Activated CD4-positive, alpha-beta memory T cell treated with anti-CD3 and anti-CD28 coated beads for 36 hours (primary cell): ENCODE measurements at regions not wholly inside any gene's neighbourhood (a gene's known extent, or its start where the extent isn't known, plus 50 kb on each side); places are given as distances from the start of the nearest gene placed in this dataset.

Source experiments
- CTCF ChIA-PET: fragments of 350-600 bp; sonication (Branson Sonifier 250); formaldehyde crosslinking; loops from one replicate; lab custom pipeline; 2021; ENCODE audit warnings: antibody characterized with exemption, inconsistent platforms; lab: Charles Lee
- POLR2A ChIA-PET: fragments of 350-600 bp; sonication (Branson Sonifier 250); formaldehyde crosslinking; loops from one replicate; lab custom pipeline; 2021; ENCODE audit warnings: antibody characterized with exemption; lab: Charles Lee
- DNase-seq: peaks from one replicate; pipeline ENCODE4 v3.0.0-alpha.2; 2020
- H3K27ac Mint-ChIP-seq: one replicate; pipeline ENCODE4 v1.8.0; 2021; ENCODE audit warnings: mixed read lengths
- H3K27me3 Mint-ChIP-seq: one replicate; pipeline ENCODE4 v1.8.0; 2021; ENCODE audit warnings: mixed read lengths
- H3K36me3 Mint-ChIP-seq: one replicate; pipeline ENCODE4 v1.8.0; 2021; ENCODE audit warnings: mixed read lengths
- H3K4me1 Mint-ChIP-seq: one replicate; pipeline ENCODE4 v1.8.0; 2021; ENCODE audit warnings: low read depth, mixed read lengths
- H3K4me3 Mint-ChIP-seq: one replicate; pipeline ENCODE4 v1.8.0; 2021; ENCODE audit warnings: mild to moderate bottlenecking, mixed read lengths
- H3K9me3 Mint-ChIP-seq: one replicate; pipeline ENCODE4 v1.8.0; 2021; ENCODE audit warnings: mixed read lengths
- intact Hi-C: fragments of 100-400 bp; cut with micrococcal nuclease; formaldehyde crosslinking; loops from one replicate; pipeline ENCODE4 v1.15.1; 2023

DNA sequence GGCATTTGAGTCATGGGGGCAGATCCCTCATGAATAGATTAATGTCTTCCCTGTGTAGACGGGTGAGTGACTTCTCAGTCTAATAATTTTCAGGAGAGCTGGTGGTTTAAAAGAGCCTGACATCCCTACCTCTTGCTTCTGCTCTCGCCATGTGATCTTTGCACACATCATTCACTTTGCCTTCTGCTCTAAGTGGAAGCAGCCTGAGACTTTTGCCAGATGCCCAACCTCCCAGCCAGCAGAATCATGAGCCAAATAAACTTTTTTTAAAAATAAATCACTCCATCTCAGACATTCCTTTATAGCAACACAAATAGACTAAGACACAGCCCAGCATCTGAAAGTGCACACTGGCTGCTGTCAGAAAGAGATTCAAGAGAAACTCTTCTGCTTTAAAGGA lies 155.2 kb downstream of the ZNF365 start:
- intact Hi-C loops = loop anchor here (2.0 kb wide), 3 partner anchors 93 to 281 kb away; no protein-coding TSS in a partner anchor
- no peak for DNase-seq
- ChIA-PET CTCF (interaction anchor here (0.7 kb wide), 1 partner anchor 324 kb away, joined by 3 read pairs; no protein-coding TSS in a partner anchor), POLR2A (no interaction called here)
- Mint-ChIP-seq H3K27ac (no peak overlapping the region), H3K9me3 (peaks cover 9% of the 10 kb centered on the region), H3K27me3 (peaks cover 9% of the 10 kb centered on the region), H3K4me3 (no peak overlapping the region), H3K36me3 (peaks cover 9% of the 10 kb centered on the region), H3K4me1 (peaks cover 33% of the 10 kb centered on the region)

DNA sequence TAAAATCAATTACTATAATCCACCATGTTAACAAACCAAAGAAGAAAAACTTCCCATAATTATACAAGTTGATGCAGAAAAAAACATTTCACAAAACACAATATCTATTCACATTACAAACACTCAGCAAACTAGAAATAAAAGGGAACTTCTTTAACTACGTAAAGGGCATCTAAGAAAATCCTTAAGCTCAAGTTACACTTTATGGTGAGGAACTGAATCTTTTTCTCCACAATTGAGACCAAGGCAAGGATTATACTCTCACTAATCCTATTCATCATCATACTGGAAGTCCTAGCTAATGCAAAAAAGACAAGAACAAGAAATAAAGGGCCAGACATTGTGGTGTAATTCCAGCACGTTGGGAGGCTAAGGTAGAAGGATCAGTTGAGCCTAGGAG lies 159.9 kb downstream of the ZNF365 start:
- POLR2A ChIA-PET = no interaction called here
- intact Hi-C loops = no loop called here
- DNase-seq = no peak
- Mint-ChIP-seq H3K4me3 (no peak overlapping the region), H3K4me1 (peaks cover 7% of the 10 kb centered on the region), H3K36me3 (no peaks in the 10 kb centered on the region), H3K27ac (no peak overlapping the region), H3K27me3 (peaks cover 1% of the 10 kb centered on the region), H3K9me3 (no peaks in the 10 kb centered on the region)
- CTCF ChIA-PET = interaction anchor here (0.6 kb wide), 1 partner anchor 626 kb away, joined by 4 read pairs; no protein-coding TSS in a partner anchor

DNA sequence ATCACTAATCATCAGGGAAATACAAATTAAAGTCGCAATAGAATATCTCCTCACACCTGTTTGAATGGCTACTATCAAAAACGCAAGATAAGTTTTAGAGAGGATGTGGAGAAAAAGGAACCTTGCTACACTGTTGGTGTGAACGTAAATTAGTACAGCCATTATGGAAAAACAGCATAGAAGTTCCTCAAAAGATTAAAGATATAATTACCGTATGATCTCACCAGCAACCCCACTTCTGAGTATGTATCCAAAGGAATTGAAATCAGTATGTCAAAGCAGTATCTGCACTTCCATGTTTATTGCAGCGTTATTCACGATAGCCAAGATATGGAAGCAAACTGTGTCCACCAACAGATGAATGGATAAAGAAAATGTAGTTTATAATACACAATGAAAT lies 164.4 kb downstream of the ZNF365 start:
- CTCF ChIA-PET = no interaction called here
- DNase-seq = no peak
- intact Hi-C loops = no loop called here
- Mint-ChIP-seq H3K4me1 (no peaks in the 10 kb centered on the region), H3K27ac (no peak overlapping the region), H3K36me3 (no peaks in the 10 kb centered on the region), H3K9me3 (no peaks in the 10 kb centered on the region), H3K4me3 (no peak overlapping the region), H3K27me3 (no peaks in the 10 kb centered on the region)
- POLR2A ChIA-PET = no interaction called here

DNA sequence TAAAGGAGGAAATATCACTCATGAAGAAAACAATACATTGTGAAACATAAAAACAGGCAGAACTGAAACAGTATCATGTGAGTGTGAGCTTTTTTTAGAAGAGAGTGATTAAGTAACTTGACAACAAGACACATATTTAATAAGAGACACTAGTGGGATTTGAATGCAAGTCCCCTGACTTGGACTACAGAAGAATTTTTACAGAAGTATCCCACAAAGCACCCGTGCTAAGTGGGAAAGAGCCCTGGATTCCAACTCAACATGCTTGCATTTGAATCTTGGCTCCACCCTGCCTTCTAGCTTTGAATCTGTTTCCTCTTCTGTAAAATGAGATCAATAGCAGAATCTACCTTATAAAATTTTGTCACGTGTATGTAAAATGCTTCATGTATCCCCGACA lies 166.2 kb downstream of the ZNF365 start:
- DNase-seq = no peak
- intact Hi-C loops = no loop called here
- ChIA-PET CTCF (no interaction called here), POLR2A (no interaction called here)
- no peak overlapping the region for H3K27ac Mint-ChIP-seq
- no peaks in the 10 kb centered on the region for H3K27me3 Mint-ChIP-seq
- H3K9me3 Mint-ChIP-seq = no peaks in the 10 kb centered on the region
- no peak overlapping the region for H3K4me3 Mint-ChIP-seq
- H3K36me3 Mint-ChIP-seq = no peaks in the 10 kb centered on the region
- H3K4me1 Mint-ChIP-seq = no peaks in the 10 kb centered on the region

DNA sequence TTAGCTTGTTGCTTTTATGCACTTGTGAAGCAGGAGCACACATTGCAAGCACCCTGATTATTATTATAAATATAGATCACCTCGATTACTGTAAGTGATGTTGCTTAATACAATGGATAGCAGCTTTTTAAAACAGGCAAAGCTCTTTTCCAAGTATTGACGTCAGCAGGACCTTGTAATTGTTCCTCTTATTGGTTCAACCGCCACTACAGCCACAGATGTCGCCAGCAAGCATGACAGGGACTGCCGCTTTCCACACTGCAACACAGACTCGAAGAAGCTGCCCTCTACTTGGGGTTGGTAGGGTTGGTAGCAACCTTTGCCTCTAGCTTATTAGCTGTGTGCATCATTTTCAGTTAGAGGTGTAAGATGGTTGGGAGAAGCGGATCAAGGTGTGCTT lies 167.6 kb downstream of the ZNF365 start:
- H3K27ac Mint-ChIP-seq = no peak overlapping the region
- no peaks in the 10 kb centered on the region for H3K9me3 Mint-ChIP-seq
- intact Hi-C loops = no loop called here
- H3K27me3 Mint-ChIP-seq = no peaks in the 10 kb centered on the region
- H3K36me3 Mint-ChIP-seq = no peaks in the 10 kb centered on the region
- CTCF ChIA-PET = no interaction called here
- no peaks in the 10 kb centered on the region for H3K4me1 Mint-ChIP-seq
- H3K4me3 Mint-ChIP-seq = no peak overlapping the region
- POLR2A ChIA-PET = no interaction called here
- DNase-seq = no peak

DNA sequence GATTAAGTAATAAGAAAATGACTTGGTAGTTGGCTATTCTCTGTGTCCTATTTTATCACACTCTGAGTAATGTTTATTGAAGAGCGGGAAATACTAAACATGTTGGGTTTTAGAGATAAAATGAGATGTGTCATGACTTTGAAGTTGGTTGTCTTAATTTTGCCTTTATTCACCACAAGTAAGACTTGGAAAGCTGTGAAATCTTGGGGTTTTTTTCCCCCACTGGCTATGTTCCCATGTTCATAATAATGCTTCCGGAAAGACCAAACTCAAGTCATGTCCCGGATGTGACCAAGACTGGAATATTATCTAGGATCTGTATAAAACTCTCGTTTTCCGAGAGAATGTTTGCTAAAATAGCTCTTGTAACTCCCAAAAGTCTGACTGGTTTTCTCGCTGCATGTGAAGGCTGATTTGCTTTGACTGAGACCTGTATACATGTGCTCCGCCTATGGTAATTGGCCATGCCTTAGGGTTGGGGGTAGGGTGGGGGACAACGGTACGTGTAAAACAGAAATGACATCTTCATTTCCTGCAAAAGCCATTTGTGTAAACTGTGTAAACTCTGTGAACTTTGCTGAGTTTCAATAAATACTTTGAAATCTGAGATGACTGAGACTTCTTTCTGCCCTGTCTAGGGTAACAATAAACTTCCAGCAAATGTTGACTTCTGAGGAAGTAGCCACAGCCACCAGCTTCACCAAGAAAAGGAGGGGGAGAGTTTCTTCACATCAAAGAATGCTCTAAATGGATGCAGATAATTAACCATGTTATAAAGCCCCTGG lies 169.6 kb downstream of the ZNF365 start:
- no peaks in the 10 kb centered on the region for H3K27me3 Mint-ChIP-seq
- H3K4me1 Mint-ChIP-seq = no peaks in the 10 kb centered on the region
- intact Hi-C loops = no loop called here
- no peak overlapping the region for H3K4me3 Mint-ChIP-seq
- H3K9me3 Mint-ChIP-seq = no peaks in the 10 kb centered on the region
- H3K36me3 Mint-ChIP-seq = no peaks in the 10 kb centered on the region
- H3K27ac Mint-ChIP-seq = no peak overlapping the region
- POLR2A ChIA-PET = no interaction called here
- no peak for DNase-seq
- CTCF ChIA-PET = no interaction called here

DNA sequence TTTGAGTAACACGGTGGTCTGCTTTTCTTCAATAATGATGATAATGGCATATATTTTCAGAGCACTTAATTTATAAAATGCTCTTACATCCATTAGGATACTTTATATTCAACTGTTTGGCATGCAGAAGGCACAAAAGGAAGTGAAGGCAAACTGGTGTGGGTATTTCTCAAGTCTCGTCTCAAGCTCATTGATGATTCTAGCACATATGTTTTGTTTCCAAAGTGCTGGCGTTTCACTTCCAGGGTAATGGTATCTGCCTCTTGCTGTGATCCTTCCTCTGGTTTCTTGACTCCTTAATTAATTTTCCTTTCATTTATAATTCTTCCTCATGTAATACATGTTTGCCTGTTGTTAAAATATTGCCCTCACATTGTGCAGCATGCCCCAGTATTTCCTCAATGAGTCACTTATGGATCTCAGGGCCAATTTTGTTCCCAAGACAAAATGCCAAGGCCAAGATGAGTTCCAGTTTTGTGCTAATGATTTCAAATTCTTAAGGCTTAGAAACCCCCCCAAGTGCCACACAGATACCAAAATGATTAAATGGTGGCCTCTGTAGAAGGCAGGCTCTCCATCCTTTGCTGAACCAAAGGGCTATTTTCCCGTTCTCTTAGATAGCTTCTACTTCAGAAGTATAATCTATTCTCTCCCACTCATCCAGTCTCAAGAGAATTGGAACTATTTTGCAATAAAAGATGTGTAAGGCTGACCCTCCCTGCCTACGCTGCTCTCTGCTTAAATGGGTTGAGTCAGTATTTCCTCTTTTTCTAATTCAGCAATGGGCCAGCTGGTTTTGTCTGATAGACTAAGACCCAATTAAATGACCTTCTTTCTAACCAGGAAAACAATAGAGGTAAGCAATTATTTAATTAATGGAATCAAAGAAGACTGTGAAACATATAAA lies 171.2 kb downstream of the ZNF365 start:
- Mint-ChIP-seq H3K27ac (no peak overlapping the region), H3K36me3 (no peaks in the 10 kb centered on the region), H3K9me3 (no peaks in the 10 kb centered on the region), H3K4me3 (no peak overlapping the region), H3K4me1 (no peaks in the 10 kb centered on the region), H3K27me3 (no peaks in the 10 kb centered on the region)
- ChIA-PET CTCF (interaction anchor here (2.0 kb wide), 1 partner anchor 9 kb away, joined by 7 read pairs; no protein-coding TSS in a partner anchor), POLR2A (no interaction called here)
- intact Hi-C loops = no loop called here
- DNase-seq = no peak

DNA sequence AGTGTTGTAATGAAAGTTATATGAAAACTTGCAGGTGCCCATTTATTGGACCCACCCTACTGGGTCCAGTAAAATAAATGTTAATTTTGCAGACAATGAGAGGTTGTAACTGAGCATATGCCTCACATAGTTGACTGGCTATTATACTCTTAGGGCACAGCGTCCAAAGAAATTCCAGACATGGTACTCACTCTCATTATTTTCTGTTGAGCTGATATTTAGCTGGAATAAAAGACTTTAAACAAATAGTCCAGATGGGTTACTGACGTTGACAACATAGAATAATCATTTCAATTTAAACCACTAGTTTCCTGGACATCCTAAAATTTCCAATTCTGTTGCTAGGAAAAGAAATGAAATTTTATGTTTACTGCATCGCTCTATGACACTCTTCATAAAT lies 174.5 kb downstream of the ZNF365 start:
- intact Hi-C loops = no loop called here
- no peaks in the 10 kb centered on the region for H3K9me3 Mint-ChIP-seq
- no peaks in the 10 kb centered on the region for H3K4me1 Mint-ChIP-seq
- no peaks in the 10 kb centered on the region for H3K27me3 Mint-ChIP-seq
- DNase-seq = no peak
- CTCF ChIA-PET = no interaction called here
- H3K4me3 Mint-ChIP-seq = no peak overlapping the region
- no peaks in the 10 kb centered on the region for H3K36me3 Mint-ChIP-seq
- H3K27ac Mint-ChIP-seq = no peak overlapping the region
- POLR2A ChIA-PET = no interaction called here

DNA sequence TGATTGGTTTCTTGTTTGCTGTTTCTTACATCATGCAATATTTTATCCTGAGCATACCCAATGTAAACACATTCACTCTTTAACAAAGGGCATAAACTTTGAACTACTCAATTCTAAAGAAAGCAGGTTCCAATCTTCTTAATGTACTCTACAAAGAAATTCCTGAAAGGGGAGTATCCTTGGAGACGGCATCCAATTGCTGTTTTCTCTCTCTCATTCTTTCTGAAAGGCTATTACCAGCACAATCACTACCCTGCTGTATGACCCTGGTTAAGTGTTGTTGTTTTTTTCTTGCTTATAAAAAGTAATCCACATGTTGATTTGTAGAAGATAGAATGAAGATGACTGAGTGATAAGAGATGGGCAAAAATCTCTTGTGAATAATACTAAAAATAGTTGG lies 176.0 kb downstream of the ZNF365 start:
- H3K27me3 Mint-ChIP-seq = no peaks in the 10 kb centered on the region
- POLR2A ChIA-PET = no interaction called here
- intact Hi-C loops = no loop called here
- H3K4me3 Mint-ChIP-seq = no peak overlapping the region
- DNase-seq = no peak
- CTCF ChIA-PET = no interaction called here
- H3K9me3 Mint-ChIP-seq = no peaks in the 10 kb centered on the region
- no peaks in the 10 kb centered on the region for H3K4me1 Mint-ChIP-seq
- no peak overlapping the region for H3K27ac Mint-ChIP-seq
- H3K36me3 Mint-ChIP-seq = no peaks in the 10 kb centered on the region

DNA sequence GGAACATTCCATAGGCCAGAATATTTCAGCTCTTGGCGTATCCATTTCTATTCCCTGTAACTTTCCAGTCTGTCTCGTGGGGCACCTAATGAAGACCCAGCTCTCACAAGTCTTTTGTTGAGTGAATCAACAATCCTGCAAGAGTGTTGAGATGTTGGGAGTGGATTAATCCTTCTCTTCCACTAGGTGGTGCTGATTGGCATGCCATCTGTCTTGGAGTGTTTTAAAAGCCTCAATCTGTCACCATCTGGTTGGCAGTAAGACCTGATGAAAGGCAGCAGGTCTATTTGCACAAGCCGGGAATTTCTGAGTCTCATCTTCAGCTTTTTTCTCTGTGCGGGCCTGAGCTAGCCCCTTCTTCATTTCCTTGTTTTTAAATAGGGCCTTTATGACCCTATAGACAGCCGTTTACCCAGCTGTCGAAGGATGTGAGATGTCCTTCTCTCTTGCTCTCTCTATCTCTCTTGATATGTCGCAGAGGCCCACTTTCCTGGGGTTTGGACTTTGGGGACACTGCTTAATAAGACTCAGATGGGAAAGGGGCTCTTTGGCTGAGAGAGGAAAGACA lies 180.5 kb downstream of the ZNF365 start:
- Mint-ChIP-seq H3K4me1 (no peaks in the 10 kb centered on the region), H3K4me3 (no peak overlapping the region), H3K27me3 (peaks cover 2% of the 10 kb centered on the region), H3K27ac (no peak overlapping the region), H3K36me3 (no peaks in the 10 kb centered on the region), H3K9me3 (no peaks in the 10 kb centered on the region)
- intact Hi-C loops = loop anchor here (1.0 kb wide), 1 partner anchor 604 kb away; no protein-coding TSS in a partner anchor
- DNase-seq = peak; percentile 15
- ChIA-PET CTCF (interaction anchor here (0.6 to 2.0 kb wide), 14 partner anchors 10 to 612 kb away, joined by 3 to 11 read pairs (median 4); no protein-coding TSS in a partner anchor), POLR2A (no interaction called here)

DNA sequence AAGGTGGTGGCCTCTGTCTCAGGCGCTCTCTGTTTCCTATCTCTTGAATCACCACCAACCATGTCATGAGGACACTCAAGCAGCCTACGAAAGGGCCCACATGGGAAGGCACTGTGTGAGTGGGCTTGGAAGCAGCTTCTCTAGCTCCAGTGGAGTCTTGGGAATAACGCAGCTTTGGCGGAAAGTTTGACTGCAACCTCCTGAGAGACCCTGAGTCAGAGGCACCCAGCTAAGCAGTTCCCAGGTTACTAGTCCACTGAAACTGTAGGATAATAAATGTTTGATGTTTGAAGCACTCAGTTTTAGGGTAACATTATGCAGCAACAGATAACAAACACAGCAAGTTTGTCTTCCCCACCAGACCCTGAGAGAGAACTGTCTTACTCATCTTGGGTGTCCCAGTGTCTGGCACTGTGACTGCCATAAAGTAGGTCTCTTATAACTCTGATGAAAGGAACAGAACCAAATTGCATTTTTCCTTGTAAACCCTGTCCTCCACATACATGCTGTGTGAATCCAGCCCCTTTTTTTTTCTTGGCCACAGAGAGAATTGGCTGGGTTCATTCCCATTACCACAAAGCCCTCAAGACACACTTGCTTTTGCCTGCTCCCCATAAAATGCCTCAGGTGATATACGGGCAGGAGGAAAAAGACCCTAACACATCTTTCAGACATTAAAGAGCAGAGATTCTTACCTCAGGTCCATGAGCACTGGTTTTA lies 185.5 kb downstream of the ZNF365 start:
- Mint-ChIP-seq H3K9me3 (no peaks in the 10 kb centered on the region), H3K36me3 (no peaks in the 10 kb centered on the region), H3K27ac (no peak overlapping the region), H3K4me3 (no peak overlapping the region), H3K4me1 (peaks cover 2% of the 10 kb centered on the region), H3K27me3 (peaks cover 2% of the 10 kb centered on the region)
- DNase-seq = no peak
- CTCF ChIA-PET = no interaction called here
- intact Hi-C loops = no loop called here
- POLR2A ChIA-PET = no interaction called here
